ENCODE measurements at regions not wholly inside any gene's neighbourhood (a gene's known extent, or its start where the extent isn't known, plus 50 kb on each side); places are given as distances from the start of the nearest gene placed in this dataset.

DNA sequence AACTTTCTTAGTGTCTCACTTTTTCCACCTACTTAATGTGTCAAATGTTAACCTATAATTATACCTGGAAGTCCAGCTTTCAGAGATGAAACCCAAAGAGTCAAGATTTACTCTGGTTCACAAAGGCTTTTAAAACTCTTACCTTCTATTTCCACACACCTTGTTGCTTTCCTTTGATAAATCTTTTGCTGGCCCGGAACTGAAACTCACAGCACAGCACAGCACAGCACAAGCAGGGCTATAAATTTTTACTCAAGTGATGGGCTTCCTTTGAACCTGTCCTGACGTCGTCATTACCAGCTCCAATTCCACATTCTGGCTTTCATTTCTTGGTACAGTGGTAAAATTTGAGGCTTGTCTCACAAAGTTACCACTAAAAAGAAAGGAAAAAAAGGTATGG lies 861.0 kb downstream of the SORCS3 start:
- no peaks in the 10 kb centered on the region for H3K9me3 ChIP-seq
- no peak overlapping the region for H3K4me2 ChIP-seq
- no peaks in the 10 kb centered on the region for H3K27me3 ChIP-seq
- no peak for TF ChIP-seq Cebpa-rat (IDR thresholded peaks at IDR 0.05)
- no peak overlapping the region for H3K9ac ChIP-seq
- H3K4me1 ChIP-seq = no peaks in the 10 kb centered on the region
- no peak overlapping the region for H3K27ac ChIP-seq
- H4K20me1 ChIP-seq = no peaks in the 10 kb centered on the region
- no peaks in the 10 kb centered on the region for H3K36me3 ChIP-seq
- H3K4me3 ChIP-seq = no peak overlapping the region

DNA sequence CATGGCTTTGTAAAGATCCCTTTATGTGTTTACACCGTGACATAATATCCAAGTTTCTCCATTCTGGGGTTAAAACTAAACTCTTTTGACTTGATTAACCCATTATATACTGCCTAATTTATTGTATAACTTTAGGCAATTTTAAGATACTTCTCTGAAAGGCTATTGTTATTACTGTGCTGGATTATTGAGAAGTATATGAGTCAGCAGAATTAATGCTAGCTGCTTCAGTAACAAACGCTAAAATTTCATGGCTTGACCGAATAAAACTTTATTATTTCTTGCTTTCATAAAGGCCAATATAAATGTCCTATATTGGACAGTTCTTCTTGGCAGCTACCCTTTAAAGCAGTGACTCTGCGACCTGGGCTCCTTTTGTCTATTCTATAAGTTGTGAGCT lies 853.9 kb downstream of the SORCS3 start:
- no peak overlapping the region for H3K4me2 ChIP-seq
- H3K4me3 ChIP-seq = no peak overlapping the region
- no peaks in the 10 kb centered on the region for H3K9me3 ChIP-seq
- H4K20me1 ChIP-seq = no peaks in the 10 kb centered on the region
- H3K27me3 ChIP-seq = no peaks in the 10 kb centered on the region
- no peak overlapping the region for H3K27ac ChIP-seq
- no peaks in the 10 kb centered on the region for H3K36me3 ChIP-seq
- H3K4me1 ChIP-seq = no peaks in the 10 kb centered on the region
- no peak for TF ChIP-seq Cebpa-rat (IDR thresholded peaks at IDR 0.05)
- H3K9ac ChIP-seq = no peak overlapping the region

DNA sequence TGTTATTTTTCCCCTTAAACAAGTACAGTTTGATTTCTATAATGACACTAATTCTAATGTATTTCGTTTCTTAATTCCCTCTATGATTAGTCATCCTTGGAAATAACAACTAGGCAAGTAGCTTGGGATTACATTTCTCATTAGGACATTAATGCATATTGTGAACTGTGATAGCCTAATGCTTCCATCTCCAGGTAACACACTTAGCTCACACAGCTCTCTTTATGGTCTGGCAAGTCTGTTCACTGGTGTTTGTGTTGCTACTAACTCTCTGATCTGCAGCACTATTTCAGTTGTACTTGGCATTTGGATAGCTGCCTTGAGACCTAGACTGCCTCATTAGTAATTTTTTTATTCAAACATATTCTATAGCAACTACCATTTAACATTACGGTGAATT lies 853.2 kb downstream of the SORCS3 start:
- H3K9me3 ChIP-seq = no peaks in the 10 kb centered on the region
- H3K27me3 ChIP-seq = no peaks in the 10 kb centered on the region
- H3K4me3 ChIP-seq = no peak overlapping the region
- H3K36me3 ChIP-seq = no peaks in the 10 kb centered on the region
- H3K9ac ChIP-seq = no peak overlapping the region
- H3K27ac ChIP-seq = no peak overlapping the region
- H4K20me1 ChIP-seq = no peaks in the 10 kb centered on the region
- no peak overlapping the region for H3K4me2 ChIP-seq
- no peaks in the 10 kb centered on the region for H3K4me1 ChIP-seq
- no peak for TF ChIP-seq Cebpa-rat (IDR thresholded peaks at IDR 0.05)

DNA sequence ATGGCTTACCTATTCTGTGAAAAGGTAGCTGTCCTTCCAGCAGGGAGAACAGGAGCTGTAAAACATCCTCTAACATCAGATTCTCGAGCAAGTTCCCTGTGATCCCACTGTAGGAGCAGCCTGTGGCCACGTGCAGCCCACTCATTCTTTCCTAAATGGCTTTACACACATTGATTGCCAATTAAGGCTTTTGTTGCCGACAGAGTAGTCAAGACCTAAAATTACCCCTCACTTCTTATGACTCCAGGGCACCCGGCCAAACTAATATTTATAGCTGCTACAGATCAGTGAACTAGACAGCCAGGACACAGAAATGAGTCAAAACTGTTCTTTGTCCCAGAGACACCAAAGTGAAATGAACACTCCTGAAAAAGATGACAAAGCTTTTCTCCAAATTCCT lies 832.1 kb downstream of the SORCS3 start:
- Histone ChIP-seq H3K4me3 (no peak overlapping the region), H3K27me3 (no peaks in the 10 kb centered on the region), H3K9ac (no peak overlapping the region), H3K4me1 (no peaks in the 10 kb centered on the region), H4K20me1 (no peaks in the 10 kb centered on the region), H3K27ac (no peak overlapping the region), H3K4me2 (no peak overlapping the region), H3K36me3 (no peaks in the 10 kb centered on the region), H3K9me3 (no peaks in the 10 kb centered on the region)
- TF ChIP-seq Cebpa-rat (IDR thresholded peaks at IDR 0.05) = no peak

DNA sequence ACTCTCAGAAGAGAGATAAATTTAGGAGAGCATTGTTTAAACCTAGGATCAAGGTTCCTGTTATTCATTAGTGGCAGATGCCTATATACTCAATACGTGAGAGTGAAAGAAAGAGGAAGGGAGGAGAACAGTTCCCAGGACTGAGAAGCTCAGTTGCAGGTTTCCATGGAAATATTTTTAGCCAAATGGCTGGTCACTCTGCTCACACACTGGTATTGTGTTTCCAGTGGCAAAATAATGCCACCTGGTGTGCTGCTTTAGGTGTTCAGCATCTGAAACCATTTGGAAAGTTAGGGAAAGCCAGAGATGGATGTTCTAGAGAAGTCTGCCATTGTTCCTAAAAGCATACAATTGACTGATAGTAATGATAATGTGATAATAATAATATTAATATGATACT lies 827.7 kb downstream of the SORCS3 start:
- Histone ChIP-seq H3K27me3 (no peaks in the 10 kb centered on the region), H3K9me3 (no peaks in the 10 kb centered on the region), H3K9ac (no peak overlapping the region), H3K27ac (no peak overlapping the region), H4K20me1 (no peaks in the 10 kb centered on the region), H3K36me3 (no peaks in the 10 kb centered on the region), H3K4me3 (no peak overlapping the region), H3K4me1 (no peaks in the 10 kb centered on the region), H3K4me2 (no peak overlapping the region)
- no peak for TF ChIP-seq Cebpa-rat (IDR thresholded peaks at IDR 0.05)

- Histone ChIP-seq H3K4me1 (no peaks in the 10 kb centered on the region), H3K4me2 (no peak overlapping the region), H3K9me3 (no peaks in the 10 kb centered on the region)
These were observed 825.4 kb downstream of the SORCS3 start for GRCh38 chr10:105466521-105466920.

GRCh38 chr10:105434970-105435369 lies 793.9 kb downstream of the SORCS3 start:
- no peak for TF ChIP-seq Cebpa-rat (IDR thresholded peaks at IDR 0.05)
- H3K36me3 ChIP-seq = no peaks in the 10 kb centered on the region
- no peaks in the 10 kb centered on the region for H3K9me3 ChIP-seq

More at GRCh38 chr10:105466521-105466920, 825.4 kb downstream of the SORCS3 start:
- H3K27ac ChIP-seq = no peak overlapping the region
- H3K36me3 ChIP-seq = no peaks in the 10 kb centered on the region
- no peaks in the 10 kb centered on the region for H4K20me1 ChIP-seq
- no peak overlapping the region for H3K4me3 ChIP-seq
- no peak for TF ChIP-seq Cebpa-rat (IDR thresholded peaks at IDR 0.05)
- no peak overlapping the region for H3K9ac ChIP-seq
- H3K27me3 ChIP-seq = no peaks in the 10 kb centered on the region

DNA sequence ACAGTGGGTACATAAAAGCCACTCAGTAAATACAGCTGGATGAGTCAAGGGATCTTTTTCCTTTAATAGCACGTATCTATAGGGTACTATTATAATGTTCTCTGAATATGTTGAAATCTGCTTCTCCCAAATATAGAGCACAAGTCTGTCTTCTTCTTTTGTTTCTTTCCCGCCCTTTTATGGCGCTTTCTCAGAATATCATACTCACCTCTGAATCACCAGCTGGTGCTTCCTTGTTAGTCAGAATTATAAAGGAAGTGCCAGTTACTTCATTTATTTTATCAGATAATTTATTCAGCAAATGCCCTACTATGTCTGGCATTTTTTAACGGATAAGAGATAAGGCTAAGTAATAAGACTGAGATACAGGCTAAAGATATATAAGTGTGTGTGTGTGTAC lies 772.9 kb downstream of the SORCS3 start:
- Histone ChIP-seq H3K36me3 (no peaks in the 10 kb centered on the region), H3K4me2 (no peak overlapping the region), H4K20me1 (no peaks in the 10 kb centered on the region), H3K27me3 (no peaks in the 10 kb centered on the region), H3K9ac (no peak overlapping the region), H3K4me1 (no peaks in the 10 kb centered on the region), H3K9me3 (no peaks in the 10 kb centered on the region), H3K27ac (no peak overlapping the region), H3K4me3 (no peak overlapping the region)
- no peak for TF ChIP-seq Cebpa-rat (IDR thresholded peaks at IDR 0.05)

More at GRCh38 chr10:105434970-105435369, 793.9 kb downstream of the SORCS3 start:
- Histone ChIP-seq H3K4me2 (no peak overlapping the region), H3K9ac (no peak overlapping the region), H4K20me1 (no peaks in the 10 kb centered on the region), H3K27ac (no peak overlapping the region), H3K4me1 (no peaks in the 10 kb centered on the region), H3K27me3 (no peaks in the 10 kb centered on the region), H3K4me3 (no peak overlapping the region)

GRCh38 chr10:105409370-105409769 lies 768.3 kb downstream of the SORCS3 start:
- Histone ChIP-seq H3K9ac (no peak overlapping the region), H3K4me2 (no peak overlapping the region), H3K4me3 (no peak overlapping the region), H3K9me3 (no peaks in the 10 kb centered on the region), H4K20me1 (no peaks in the 10 kb centered on the region), H3K4me1 (no peaks in the 10 kb centered on the region), H3K36me3 (no peaks in the 10 kb centered on the region), H3K27ac (no peak overlapping the region), H3K27me3 (no peaks in the 10 kb centered on the region)
- no peak for TF ChIP-seq Cebpa-rat (IDR thresholded peaks at IDR 0.05)

DNA sequence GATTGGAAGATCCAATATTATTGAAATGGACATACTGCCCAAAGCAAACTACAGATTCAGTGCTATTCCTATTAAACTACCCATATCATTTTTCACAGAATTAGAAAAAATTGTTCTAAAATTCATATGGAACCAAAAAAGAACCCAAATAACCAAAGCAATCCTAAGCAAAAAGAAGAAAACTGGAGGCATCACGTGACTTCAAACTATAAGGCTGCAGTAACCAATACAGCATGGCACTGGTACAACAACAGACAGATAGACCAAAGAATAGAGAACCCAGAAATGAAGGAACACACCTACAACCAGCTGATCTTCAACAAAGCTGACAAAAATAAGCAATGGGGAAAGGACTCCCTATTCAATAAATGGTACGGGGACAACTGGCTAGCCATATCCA lies 765.4 kb downstream of the SORCS3 start:
- H4K20me1 ChIP-seq = no peaks in the 10 kb centered on the region
- H3K4me3 ChIP-seq = no peak overlapping the region
- H3K9ac ChIP-seq = no peak overlapping the region
- H3K4me2 ChIP-seq = no peak overlapping the region
- no peaks in the 10 kb centered on the region for H3K4me1 ChIP-seq
- H3K27me3 ChIP-seq = no peaks in the 10 kb centered on the region
- TF ChIP-seq Cebpa-rat (IDR thresholded peaks at IDR 0.05) = no peak
- no peaks in the 10 kb centered on the region for H3K9me3 ChIP-seq
- H3K27ac ChIP-seq = no peak overlapping the region
- no peaks in the 10 kb centered on the region for H3K36me3 ChIP-seq

GRCh38 chr10:105398202-105398601 lies 757.1 kb downstream of the SORCS3 start:
- TF ChIP-seq Cebpa-rat (IDR thresholded peaks at IDR 0.05) = no peak
- Histone ChIP-seq H3K36me3 (no peaks in the 10 kb centered on the region), H3K27me3 (no peaks in the 10 kb centered on the region), H3K4me3 (no peak overlapping the region), H3K4me1 (no peaks in the 10 kb centered on the region), H3K4me2 (no peak overlapping the region), H3K27ac (no peak overlapping the region), H3K9ac (no peak overlapping the region), H4K20me1 (no peaks in the 10 kb centered on the region), H3K9me3 (no peaks in the 10 kb centered on the region)

Data from BLaER1 (cell line).